SK-N-MC (cell line): ENCODE measurements at regions not wholly inside any gene's neighbourhood (a gene's known extent, or its start where the extent isn't known, plus 50 kb on each side); places are given as distances from the start of the nearest gene placed in this dataset.
"Not testable (repeated sequence)": the region's sequence is repeated elsewhere in the genome, so short reads cannot be mapped to it uniquely, and the experiment has no call there.

ENCODE experiments used
- DNase-seq: peaks from one replicate; pipeline ENCODE4 v3.0.0-alpha.2; 2011; ENCODE audit warnings: low read depth, low spot score
- H3K27ac ChIP-seq: fragments of 200-600 bp; sonication (generic); 2 replicates; pipeline ENCODE4 v1.5.1; 2016; ENCODE audit warnings: mixed run types
- H3K36me3 ChIP-seq: fragments of 200-600 bp; sonication (generic); 2 replicates; pipeline ENCODE4 v1.6.1; 2017; ENCODE audit warnings: antibody characterized with exemption, low read length, mixed read lengths; ENCODE audit not compliant: insufficient read depth
- H3K4me3 ChIP-seq: fragments of 200-600 bp; sonication (generic); 2 replicates; pipeline ENCODE4 v1.5.1; 2016
- H3K9ac ChIP-seq: fragments of 200-600 bp; sonication (generic); 2 replicates; pipeline ENCODE4 v1.8.0; 2017; ENCODE audit warnings: mixed run types, mixed read lengths; ENCODE audit not compliant: insufficient read length
- H3K9me3 ChIP-seq: fragments of 200-600 bp; sonication (generic); 2 replicates; pipeline ENCODE4 v1.6.1; 2017; ENCODE audit warnings: low read depth, mild to moderate bottlenecking, antibody characterized with exemption, low read length, moderate library complexity, mixed read lengths
- EZH2 ChIP-seq: fragments of 200-600 bp; sonication (generic); IDR thresholded peaks from one replicate; pipeline ENCODE4 v1.6.1; 2017; ENCODE audit warnings: antibody characterized with exemption
- FOXP2 ChIP-seq: optimal IDR thresholded peaks from 2 replicates; pipeline ENCODE3; 2011; ENCODE audit warnings: mild to moderate bottlenecking, moderate library complexity; ENCODE audit not compliant: insufficient read depth; ENCODE audit errors: extremely low read length, control extremely low read depth
- POLR2AphosphoS5 ChIP-seq: IDR thresholded peaks from 2 replicates; pipeline ENCODE4 v1.6.1; 2012; ENCODE audit warnings: mild to moderate bottlenecking, low read depth, low read length, borderline replicate concordance

DNA sequence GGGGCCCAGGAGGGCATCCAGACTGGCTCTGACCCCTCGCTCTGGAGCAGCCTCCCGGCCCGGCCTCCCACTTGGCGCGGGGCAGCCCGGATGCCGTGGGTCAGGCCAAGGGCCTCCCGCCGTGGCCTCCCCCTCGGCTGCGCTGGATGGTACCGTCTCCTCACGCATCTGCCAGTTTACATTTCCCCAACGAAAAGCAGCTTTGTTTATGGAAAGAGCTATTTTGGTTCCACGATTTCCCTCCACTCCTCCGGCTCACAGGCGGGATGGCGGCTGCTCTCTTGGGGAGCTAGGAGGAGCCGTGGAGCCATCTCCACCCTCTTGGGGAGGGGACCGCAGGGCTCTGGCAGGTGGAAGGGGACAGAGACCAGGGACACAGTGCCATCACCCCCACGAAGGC lies 93.2 kb upstream of the MYL10 start:
- Histone ChIP-seq H3K27ac (no peak overlapping the region), H3K9ac (no peak overlapping the region), H3K4me3 (no peak overlapping the region), H3K9me3 (no peaks in the 10 kb centered on the region), H3K36me3 (no peaks in the 10 kb centered on the region)
- TF ChIP-seq FOXP2 (no peak), POLR2AphosphoS5 (no peak), EZH2 (no peak)
- no peak for DNase-seq

DNA sequence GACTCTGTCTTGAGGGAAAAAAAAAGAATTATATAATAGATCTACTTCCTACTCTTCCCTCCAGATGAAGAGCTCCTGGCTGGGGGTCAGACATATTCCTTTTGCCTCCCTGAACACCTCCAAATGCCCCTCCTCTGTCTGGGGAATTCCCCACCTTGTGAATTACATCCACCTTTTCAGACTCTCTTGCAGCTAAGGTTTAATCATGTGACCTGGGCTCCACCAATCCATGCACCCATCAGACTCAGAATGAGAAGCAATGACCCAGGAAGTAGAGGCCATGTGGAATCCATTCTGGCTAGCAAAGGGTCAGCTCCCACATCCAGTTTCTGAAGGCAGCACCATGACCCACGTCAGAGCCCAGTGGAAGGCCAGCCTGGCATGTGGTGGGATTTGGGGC lies 93.6 kb upstream of the CUX1 start:
- Histone ChIP-seq H3K27ac (no peak overlapping the region), H3K9ac (no peak overlapping the region), H3K9me3 (no peaks in the 10 kb centered on the region), H3K4me3 (no peak overlapping the region), H3K36me3 (no peaks in the 10 kb centered on the region)
- TF ChIP-seq POLR2AphosphoS5: no peak
- no peak for TF ChIP-seq FOXP2
- DNase-seq: no peak

DNA sequence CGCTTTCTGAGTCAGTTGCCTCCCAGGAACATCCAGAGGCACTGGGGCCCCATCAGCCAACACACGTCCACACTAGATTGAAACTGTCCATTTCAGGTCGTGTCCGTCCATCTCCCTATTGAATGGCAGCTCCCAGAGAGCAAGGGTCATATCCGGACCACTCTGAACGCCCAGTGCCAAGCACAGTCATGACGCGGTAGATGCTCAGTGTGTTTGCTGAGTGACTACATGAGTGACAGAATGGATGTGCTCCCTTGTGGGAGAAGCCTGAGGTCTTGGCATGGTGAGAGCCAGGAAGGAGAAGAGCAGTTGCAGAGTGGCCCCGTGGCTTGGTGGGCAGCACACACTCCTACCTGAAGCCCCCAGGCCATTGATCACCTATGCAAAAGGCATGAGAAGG lies 92.5 kb upstream of the CUX1 start:
- Histone ChIP-seq H3K4me3 (no peak overlapping the region), H3K9ac (no peak overlapping the region), H3K36me3 (no peaks in the 10 kb centered on the region), H3K27ac (no peak overlapping the region), H3K9me3 (no peaks in the 10 kb centered on the region)
- TF ChIP-seq EZH2 (no peak), FOXP2 (no peak)
- DNase-seq: no peak

DNA sequence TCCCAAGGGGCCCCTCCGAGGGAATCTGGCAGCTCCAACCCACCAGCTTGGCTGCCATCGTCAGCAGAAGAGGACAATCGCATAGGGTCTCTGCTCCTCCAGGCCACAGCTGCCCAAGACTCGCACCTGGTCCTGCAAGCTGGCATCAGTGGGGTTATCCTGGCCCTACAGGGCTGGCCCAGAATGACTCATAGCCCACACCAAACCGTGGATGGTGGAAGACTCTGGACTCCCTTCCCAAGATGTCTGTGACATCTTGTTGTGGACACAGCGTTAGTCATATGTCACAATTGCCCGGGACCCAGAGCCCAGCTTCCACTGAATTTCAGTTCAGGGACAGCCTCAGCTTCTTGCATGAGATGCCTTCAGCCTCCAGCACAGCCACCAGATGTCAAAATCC lies 91.5 kb upstream of the CUX1 start:
- DNase-seq: no peak

DNA sequence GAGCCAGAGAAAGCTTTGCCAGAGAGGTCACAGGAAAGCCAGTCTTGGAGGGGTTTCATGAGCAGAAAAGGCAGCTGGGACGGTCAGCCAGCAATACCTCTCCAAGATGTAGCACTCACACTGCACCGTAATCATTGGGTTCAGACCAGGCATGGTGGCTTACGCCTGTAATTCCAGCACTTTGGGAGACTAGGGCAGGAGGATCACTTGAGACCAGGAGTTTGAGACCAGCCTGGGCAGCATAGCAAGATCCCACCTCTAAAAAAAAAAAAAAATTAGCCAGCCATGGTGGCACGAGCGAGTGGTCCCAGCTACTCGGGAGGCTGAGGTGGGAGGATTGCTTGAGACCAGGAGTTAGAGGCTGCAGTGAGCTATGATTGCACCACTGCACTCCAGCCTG lies 90.2 kb upstream of the CUX1 start:
- DNase-seq: no peak
- H3K9ac ChIP-seq: no peak overlapping the region
- no peak overlapping the region for H3K4me3 ChIP-seq
- no peaks in the 10 kb centered on the region for H3K9me3 ChIP-seq
- no peak overlapping the region for H3K27ac ChIP-seq
- TF ChIP-seq POLR2AphosphoS5: no peak
- no peak for TF ChIP-seq EZH2
- TF ChIP-seq FOXP2: no peak
- no peaks in the 10 kb centered on the region for H3K36me3 ChIP-seq

More for the DNA sequence above, 91.5 kb upstream of the CUX1 start:
- Histone ChIP-seq H3K9me3 (no peaks in the 10 kb centered on the region), H3K27ac (no peak overlapping the region), H3K36me3 (no peaks in the 10 kb centered on the region), H3K9ac (no peak overlapping the region), H3K4me3 (no peak overlapping the region)
- TF ChIP-seq FOXP2: no peak
- TF ChIP-seq POLR2AphosphoS5: no peak
- no peak for TF ChIP-seq EZH2

DNA sequence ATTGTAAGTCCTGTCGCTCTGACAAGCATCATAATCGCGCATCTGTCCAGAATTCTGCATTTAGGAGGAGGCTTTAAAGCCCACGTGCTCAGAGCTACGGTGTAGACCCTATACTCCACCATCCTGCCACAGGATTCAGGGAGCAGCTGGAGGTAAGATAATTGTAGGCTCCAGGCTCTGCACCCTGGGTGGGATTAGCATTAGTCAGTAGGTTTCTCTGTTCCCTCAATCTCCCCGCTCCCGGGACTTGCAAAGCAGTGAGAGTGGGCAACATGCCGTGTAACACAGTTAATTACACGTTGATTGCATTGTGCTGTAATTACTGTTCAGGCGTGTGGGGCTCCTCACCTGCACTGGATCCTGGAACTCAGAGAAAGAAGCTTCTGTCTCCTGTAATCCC lies 89.3 kb upstream of the CUX1 start:
- Histone ChIP-seq H3K36me3 (no peaks in the 10 kb centered on the region), H3K9me3 (no peaks in the 10 kb centered on the region), H3K27ac (no peak overlapping the region), H3K9ac (no peak overlapping the region), H3K4me3 (no peak overlapping the region)
- TF ChIP-seq EZH2: no peak
- TF ChIP-seq FOXP2: no peak
- TF ChIP-seq POLR2AphosphoS5: no peak
- DNase-seq: no peak

DNA sequence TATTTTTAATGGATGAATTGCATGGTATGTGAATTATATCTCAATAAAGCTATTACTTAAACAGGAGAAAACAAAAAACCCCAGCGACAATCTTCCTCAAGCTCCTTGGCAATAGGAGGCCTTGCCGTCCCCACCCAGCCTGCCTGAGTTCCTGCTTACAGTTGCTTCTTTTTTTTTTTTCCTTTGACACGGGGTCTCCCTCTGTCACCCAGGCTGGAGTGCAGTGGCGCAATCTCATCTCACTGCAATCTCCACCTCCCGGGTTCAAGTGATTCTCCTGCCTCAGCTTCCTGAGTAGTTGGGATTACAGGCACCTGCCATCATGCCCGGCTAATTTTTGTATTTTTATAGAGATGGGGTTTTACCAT lies 88.6 kb upstream of the CUX1 start:
- DNase-seq, H3K4me3 ChIP-seq, H3K36me3 ChIP-seq, H3K27ac ChIP-seq, H3K9ac ChIP-seq, H3K9me3 ChIP-seq: not testable (repeated sequence)

DNA sequence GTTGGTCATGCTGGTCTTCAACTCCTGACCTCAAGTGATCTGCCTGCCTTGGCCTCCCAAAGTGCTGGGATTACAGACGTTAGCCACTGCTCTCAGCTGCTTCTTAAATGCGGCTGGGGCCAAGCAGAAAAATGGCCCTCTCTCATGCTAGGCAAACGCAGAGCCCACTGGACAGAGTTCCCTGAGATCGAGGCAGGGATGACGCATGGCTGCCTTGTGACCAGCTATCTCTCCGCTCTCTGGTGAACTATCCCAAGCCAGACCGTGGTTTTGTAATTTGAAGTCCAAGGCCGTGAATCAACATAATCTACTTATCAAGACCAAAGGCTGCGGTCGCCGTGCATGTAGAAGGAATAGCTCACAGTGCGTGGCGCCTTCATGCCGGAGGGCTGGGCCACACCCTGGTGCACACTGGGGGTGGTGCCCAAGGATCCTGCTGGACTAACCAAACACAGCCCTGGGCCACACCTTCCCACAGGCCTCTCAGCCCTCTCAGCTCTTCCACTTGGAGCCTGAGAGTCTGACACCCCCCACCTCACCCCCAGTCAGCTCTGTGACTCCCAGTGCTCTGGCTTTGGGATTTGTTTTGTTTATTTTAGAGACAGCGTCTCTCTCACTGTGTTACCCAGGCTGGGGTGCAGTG lies 88.1 kb upstream of the CUX1 start:
- no peak overlapping the region for H3K4me3 ChIP-seq
- no peak overlapping the region for H3K27ac ChIP-seq
- H3K9me3 ChIP-seq: no peaks in the 10 kb centered on the region
- H3K9ac ChIP-seq: no peak overlapping the region
- H3K36me3 ChIP-seq: no peaks in the 10 kb centered on the region
- no peak for DNase-seq
- TF ChIP-seq FOXP2: no peak
- TF ChIP-seq EZH2: no peak
- no peak for TF ChIP-seq POLR2AphosphoS5

DNA sequence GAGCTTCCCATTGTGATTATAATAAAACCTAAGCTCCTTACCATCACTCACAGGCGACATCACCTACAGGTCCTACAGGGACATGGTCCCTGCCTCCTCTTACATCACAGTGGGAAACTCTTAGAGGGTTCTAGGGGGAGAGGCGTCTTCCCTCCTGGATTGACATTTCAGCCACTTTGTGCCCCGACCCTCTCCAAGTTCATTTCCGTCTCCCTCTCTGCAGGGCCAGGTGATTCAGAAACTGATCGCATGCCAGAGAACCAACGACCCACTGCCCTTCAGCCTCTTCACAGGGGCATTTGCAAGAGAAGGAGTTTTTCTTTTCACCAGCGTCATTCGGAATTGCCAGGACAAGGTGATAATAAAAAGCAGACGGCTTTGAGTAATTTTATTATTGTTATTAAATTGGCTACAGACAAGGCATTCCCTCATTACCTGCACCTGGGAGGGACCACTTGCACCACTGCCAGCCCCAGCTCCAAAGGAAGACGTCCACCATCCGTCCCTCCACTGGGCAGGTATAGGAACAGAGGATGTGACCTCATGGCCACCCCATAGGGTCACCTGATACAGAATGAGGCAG lies 85.8 kb upstream of the CUX1 start:
- no peaks in the 10 kb centered on the region for H3K9me3 ChIP-seq
- H3K27ac ChIP-seq: no peak overlapping the region
- H3K9ac ChIP-seq: no peak overlapping the region
- H3K4me3 ChIP-seq: no peak overlapping the region
- TF ChIP-seq POLR2AphosphoS5 (no peak), EZH2 (no peak), FOXP2 (no peak)
- DNase-seq: no peak
- H3K36me3 ChIP-seq: no peaks in the 10 kb centered on the region
